Prostate gland (tissue), 2 donors: ENCODE measurements at regions not wholly inside any gene's neighbourhood (a gene's known extent, or its start where the extent isn't known, plus 50 kb on each side); places are given as distances from the start of the nearest gene placed in this dataset.
"Not testable (repeated sequence)": the region's sequence is repeated elsewhere in the genome, so short reads cannot be mapped to it uniquely, and the experiment has no call there.

Experiments used
- DNase-seq: peaks from one replicate; pipeline ENCODE4 v3.0.0-alpha.2; 2019; ENCODE audit warnings: low spot score
- H3K27ac ChIP-seq, 2 donors: fragments of 200-600 bp; sonication (generic); 2 replicates each; pipeline ENCODE4 v1.5.1; 2017 to 2019
- H3K27me3 ChIP-seq: fragments of 200-600 bp; sonication (generic); replicated peaks from 2 replicates; pipeline ENCODE4 v1.5.1; 2019; ENCODE audit not compliant: insufficient read depth
- H3K36me3 ChIP-seq, 2 donors: fragments of 200-600 bp; sonication (generic); 1 replicate in 1 of 2; 2 replicates in 1 of 2; pipeline versions ENCODE4 v1.5.1 to v1.8.1; 2017 to 2019
- H3K4me1 ChIP-seq: fragments of 200-600 bp; sonication (generic); replicated peaks from 2 replicates; pipeline ENCODE4 v1.5.1; 2019
- H3K4me3 ChIP-seq, 2 donors: fragments of 200-600 bp; sonication (generic); 2 replicates each; pipeline ENCODE4 v1.5.1; 2017 to 2019
- H3K9me3 ChIP-seq: fragments of 200-600 bp; sonication (generic); 2 replicates; pipeline ENCODE4 v1.5.1; 2017
- CTCF ChIP-seq, 4 experiments: fragments of 200-600 bp in 2 of 4; fragments of 450-650 bp in 2 of 4; sonication (generic) in 2 of 4; IDR thresholded peaks; 1 replicate in 3 of 4; 2 replicates in 1 of 4; pipeline ENCODE4 v1.5.1; 2016 to 2019; ENCODE audit warnings: antibody characterized with exemption in 4 of 4, mild to moderate bottlenecking in 2 of 4, moderate library complexity in 2 of 4
- POLR2A ChIP-seq: fragments of 450-650 bp; IDR thresholded peaks from one replicate; pipeline ENCODE4 v1.6.1; 2016; ENCODE audit warnings: antibody characterized with exemption, mild to moderate bottlenecking
- POLR2AphosphoS5 ChIP-seq: sonication (generic); formaldehyde crosslinking; IDR thresholded peaks from one replicate; pipeline ENCODE4 v1.6.1; 2017; ENCODE audit warnings: antibody characterized with exemption
- WGBS: methylation state at CpG from one replicate; pipeline ENCODE4 v1.1.5; 2018; 5-methylcytosine and 5-hydroxymethylcytosine counted together
- intact Hi-C: fragments of 100-400 bp; cut with DNase I; formaldehyde crosslinking; loops from one replicate; pipeline ENCODE4 v1.14.2; 2022

DNA sequence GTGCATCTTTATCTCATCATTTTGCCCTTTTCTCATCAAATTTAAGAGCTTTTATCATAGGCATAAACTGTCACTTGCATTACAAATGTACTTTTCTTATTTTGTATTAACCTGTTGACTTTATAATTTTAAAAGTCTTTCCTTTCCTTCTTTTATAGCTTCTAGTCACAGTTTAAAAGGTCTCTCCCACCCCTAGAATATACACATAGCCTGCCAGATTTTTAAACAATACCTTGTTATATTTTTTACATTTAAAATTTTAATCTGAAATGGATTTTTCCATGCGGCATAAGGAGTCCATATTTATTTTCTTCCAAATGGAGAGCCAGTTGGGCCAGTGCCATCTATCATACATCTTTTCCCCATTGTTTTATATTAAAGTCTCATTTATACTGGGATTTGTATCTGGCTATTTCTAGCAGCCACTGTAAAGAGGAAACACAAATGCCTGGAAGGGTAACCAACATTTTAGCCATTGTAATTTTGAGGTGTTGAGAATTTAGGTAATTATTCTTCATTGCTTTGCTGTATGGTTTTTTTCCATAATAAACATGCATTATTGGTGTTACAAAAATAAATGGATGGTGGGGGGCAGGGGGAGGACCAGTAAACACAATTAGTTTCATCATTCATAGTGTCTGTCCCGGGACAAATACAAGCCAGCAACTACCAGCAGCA is 92.8 kb downstream of the CCDC71L start:
- Histone ChIP-seq H3K27ac (no peak overlapping the region), H3K4me3 (no peak overlapping the region), H3K36me3 (no peaks in the 10 kb centered on the region), H3K9me3 (no peaks in the 10 kb centered on the region), H3K27me3 (no peaks in the 10 kb centered on the region), H3K4me1 (no peaks in the 10 kb centered on the region)
- TF ChIP-seq POLR2AphosphoS5 = no peak
- TF ChIP-seq CTCF (IDR thresholded peaks at IDR 0.05) = no peak
- no peak for TF ChIP-seq POLR2A
- DNase-seq = no peak
- intact Hi-C loops = no loop called here
- WGBS = 33% methylated on average over 2 of the region's 2 CpGs

- H3K4me1 ChIP-seq, H3K27me3 ChIP-seq, DNase-seq, intact Hi-C loops, H3K27ac ChIP-seq, H3K4me3 ChIP-seq, H3K36me3 ChIP-seq, H3K9me3 ChIP-seq: not testable (repeated sequence)
- WGBS = 62% methylated on average over 15 of the region's 15 CpGs
These were observed 93.6 kb downstream of the CCDC71L start for GRCh38 chr7:106567204-106568001.

DNA sequence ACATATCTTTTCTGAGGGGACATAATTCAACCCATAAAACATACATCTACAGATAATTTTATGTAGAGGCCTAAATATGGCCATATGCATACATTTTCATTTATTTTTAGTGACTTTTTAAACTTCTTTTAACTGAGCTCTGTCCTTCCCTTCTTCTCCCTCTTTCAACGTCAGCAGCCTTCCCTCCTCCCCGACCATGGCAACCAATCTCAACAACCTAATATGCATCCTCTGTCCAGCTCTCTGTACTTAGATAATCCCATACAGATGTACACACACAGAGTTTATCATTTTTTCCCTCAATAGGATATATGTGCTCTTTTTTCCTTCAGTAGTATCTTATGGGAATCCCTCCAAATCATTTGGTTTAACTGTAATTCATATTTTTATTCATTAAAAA is 94.3 kb downstream of the CCDC71L start:
- Histone ChIP-seq H3K27ac (no peak overlapping the region), H3K27me3 (no peaks in the 10 kb centered on the region), H3K4me3 (no peak overlapping the region), H3K36me3 (no peaks in the 10 kb centered on the region), H3K4me1 (no peaks in the 10 kb centered on the region), H3K9me3 (no peaks in the 10 kb centered on the region)
- intact Hi-C loops = no loop called here
- TF ChIP-seq CTCF (IDR thresholded peaks at IDR 0.05) (no peak), POLR2AphosphoS5 (no peak)
- 53% methylated on average over 2 of the region's 2 CpGs for WGBS
- DNase-seq = no peak

DNA sequence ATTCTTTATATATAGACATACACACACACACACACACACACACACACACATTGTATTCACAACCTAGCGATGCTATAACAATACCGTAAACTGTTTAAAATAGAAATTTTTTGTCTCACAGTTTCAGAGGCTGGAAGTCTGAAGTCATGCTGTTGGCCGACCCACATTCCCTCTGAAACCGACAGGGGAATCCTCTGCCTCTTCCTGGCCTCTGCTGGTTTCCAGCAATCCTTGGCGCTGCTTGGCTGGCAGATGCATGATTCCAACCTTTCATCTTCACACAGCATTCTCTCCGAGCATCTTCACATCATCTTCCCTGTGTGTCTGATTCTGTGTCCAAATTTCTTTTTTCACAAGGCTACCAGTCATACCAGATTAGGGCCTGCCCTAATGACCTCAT is 94.8 kb downstream of the CCDC71L start:
- DNase-seq = no peak
- intact Hi-C loops = no loop called here
- Histone ChIP-seq H3K4me1 (no peaks in the 10 kb centered on the region), H3K27ac (no peak overlapping the region), H3K9me3 (no peaks in the 10 kb centered on the region), H3K36me3 (no peaks in the 10 kb centered on the region), H3K27me3 (no peaks in the 10 kb centered on the region), H3K4me3 (no peak overlapping the region)
- TF ChIP-seq POLR2AphosphoS5 (no peak), CTCF (IDR thresholded peaks at IDR 0.05) (no peak), POLR2A (no peak)
- WGBS = 74% methylated on average over 6 of the region's 6 CpGs

DNA sequence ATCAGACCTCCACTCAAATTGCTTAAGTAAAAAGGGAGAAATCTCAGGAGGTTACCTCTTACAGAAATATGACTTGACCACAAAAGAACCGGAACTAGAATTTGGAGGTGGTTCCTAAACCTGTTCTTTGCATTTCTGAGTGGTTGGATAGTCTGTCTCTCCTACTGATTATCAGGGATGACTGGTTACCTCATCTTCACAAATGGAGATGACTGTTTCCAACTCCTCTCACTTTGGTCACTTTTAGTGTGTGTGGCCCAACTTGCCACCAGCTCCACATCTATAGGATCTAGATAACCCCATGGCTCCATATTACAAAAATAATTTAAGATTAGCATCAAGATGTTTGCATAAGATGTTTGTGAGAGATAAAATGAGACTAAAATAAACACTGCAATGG is 95.5 kb downstream of the CCDC71L start:
- H3K4me1 ChIP-seq = no peaks in the 10 kb centered on the region
- H3K27me3 ChIP-seq = no peaks in the 10 kb centered on the region
- H3K36me3 ChIP-seq = no peaks in the 10 kb centered on the region
- H3K27ac ChIP-seq = no peak overlapping the region
- intact Hi-C loops = no loop called here
- TF ChIP-seq CTCF (IDR thresholded peaks at IDR 0.05) = no peak
- no peak for TF ChIP-seq POLR2AphosphoS5
- no peak for TF ChIP-seq POLR2A
- no peak for DNase-seq
- WGBS = 96% methylated on average over 1 of the region's 1 CpG
- H3K4me3 ChIP-seq = no peak overlapping the region
- no peaks in the 10 kb centered on the region for H3K9me3 ChIP-seq
